Astrocyte of the cerebellum (primary cell): ENCODE measurements at regions not wholly inside any gene's neighbourhood (a gene's known extent, or its start where the extent isn't known, plus 50 kb on each side); places are given as distances from the start of the nearest gene placed in this dataset.

Experiments used
- DNase-seq: peaks from one replicate; pipeline ENCODE4 v3.0.0-alpha.2; 2011; ENCODE audit warnings: low read depth
- H3K4me3 ChIP-seq: 2 replicates; pipeline ENCODE4 v1.5.1; 2011; ENCODE audit warnings: mild to moderate bottlenecking, low read depth, low read length, moderate library complexity
- in situ Hi-C: cut with HindIII; loops from 2 replicates; pipeline ENCODE4 v1.10.0; 2017; ENCODE audit warnings: low sequenced_read_pairs
- TF ChIP-seq, protein P1 (sequence below): IDR thresholded peaks from 2 replicates; pipeline ENCODE4 v1.5.1; 2012; ENCODE audit warnings: low read length, low read depth, moderate library complexity, mild to moderate bottlenecking; ENCODE audit errors: missing control alignments

DNA sequence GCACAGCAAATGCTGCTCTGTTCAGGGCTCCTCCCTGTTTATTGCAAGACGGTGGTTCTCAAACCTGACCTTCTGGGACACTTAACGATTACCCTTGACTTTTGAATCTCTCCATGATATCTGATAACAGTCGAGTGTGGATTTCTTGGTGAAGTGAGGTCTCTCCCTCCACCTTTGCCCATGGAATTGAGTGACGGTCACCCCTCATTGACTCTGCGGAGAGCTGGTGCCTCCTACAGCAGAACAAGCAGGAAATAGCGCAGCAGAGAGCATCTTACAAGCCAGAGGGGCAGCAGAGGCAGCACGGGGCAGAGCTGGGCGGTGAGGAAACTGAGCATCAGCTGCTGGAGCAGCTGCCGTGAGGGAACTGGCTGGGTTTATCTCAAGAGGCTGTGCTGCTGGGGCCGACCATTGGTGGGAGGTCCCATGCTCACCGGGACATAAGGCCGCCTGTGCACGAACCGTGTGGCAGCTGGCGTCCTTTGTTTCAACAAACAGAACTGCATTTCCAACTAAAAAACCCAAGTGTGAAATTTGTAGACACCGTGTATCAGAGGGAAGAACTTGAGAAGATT lies 189.8 kb downstream of the MTRR start:
- H3K4me3 ChIP-seq = no peak overlapping the region
- in situ Hi-C loops = no loop called here
- TF ChIP-seq, protein P1, sequence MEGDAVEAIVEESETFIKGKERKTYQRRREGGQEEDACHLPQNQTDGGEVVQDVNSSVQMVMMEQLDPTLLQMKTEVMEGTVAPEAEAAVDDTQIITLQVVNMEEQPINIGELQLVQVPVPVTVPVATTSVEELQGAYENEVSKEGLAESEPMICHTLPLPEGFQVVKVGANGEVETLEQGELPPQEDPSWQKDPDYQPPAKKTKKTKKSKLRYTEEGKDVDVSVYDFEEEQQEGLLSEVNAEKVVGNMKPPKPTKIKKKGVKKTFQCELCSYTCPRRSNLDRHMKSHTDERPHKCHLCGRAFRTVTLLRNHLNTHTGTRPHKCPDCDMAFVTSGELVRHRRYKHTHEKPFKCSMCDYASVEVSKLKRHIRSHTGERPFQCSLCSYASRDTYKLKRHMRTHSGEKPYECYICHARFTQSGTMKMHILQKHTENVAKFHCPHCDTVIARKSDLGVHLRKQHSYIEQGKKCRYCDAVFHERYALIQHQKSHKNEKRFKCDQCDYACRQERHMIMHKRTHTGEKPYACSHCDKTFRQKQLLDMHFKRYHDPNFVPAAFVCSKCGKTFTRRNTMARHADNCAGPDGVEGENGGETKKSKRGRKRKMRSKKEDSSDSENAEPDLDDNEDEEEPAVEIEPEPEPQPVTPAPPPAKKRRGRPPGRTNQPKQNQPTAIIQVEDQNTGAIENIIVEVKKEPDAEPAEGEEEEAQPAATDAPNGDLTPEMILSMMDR = no peak
- DNase-seq = no peak

DNA sequence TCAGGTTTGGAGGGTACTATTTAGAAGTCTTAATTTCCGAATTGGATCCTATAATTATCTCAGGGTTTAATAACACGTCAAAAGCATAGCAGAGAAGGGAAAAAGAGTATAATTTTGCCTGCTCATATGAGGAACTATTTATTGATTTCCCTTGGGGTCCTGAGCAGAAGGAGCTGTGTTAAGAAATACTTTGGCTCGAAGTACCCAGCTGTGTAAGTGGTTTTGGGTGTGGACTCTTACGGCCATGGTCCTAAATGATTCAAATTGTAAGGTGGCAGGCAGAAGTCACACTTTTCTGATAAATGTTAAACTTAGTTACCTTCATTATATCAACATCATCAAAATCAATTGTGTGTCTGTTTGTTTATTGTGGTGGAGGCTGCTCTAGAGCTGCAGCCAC lies 190.4 kb downstream of the MTRR start:
- no peak overlapping the region for H3K4me3 ChIP-seq
- TF ChIP-seq, protein P1 = no peak
- in situ Hi-C loops = no loop called here
- no peak for DNase-seq

DNA sequence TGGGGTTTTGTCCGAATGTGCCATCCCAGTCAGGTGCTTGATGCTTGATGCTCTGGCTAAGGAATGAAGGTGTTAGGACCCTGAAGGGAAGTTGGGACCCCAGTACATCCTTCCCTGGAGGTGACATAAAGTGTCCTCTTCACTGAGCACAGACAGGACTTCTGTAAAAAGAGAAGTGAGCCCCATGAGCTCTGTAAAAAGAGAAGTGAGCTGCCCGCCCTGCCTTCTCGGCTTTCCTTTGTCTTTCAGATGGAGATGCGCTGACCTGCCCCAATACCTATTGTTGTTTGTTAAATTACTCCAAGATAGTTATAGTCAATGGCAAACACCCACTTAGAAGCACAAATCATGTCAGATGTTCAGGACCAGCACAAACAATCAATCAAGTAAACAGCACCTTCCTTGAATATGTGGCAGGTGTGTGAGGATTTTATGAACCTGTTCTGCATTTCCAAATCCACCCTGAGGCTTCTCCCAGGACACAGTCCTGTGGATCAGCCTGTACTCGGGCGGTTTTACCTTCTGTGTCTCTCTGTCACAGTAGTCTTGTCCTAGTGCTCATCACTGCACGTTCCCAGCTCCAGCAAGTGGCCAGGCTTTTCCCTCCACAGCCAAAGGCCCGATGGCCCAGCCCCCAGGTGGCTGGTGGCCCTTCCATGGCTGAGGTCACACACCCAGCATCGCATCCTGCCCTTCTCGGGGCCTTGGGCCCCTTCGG lies 191.4 kb downstream of the MTRR start:
- TF ChIP-seq, protein P1 = no peak
- H3K4me3 ChIP-seq = no peak overlapping the region
- in situ Hi-C loops = no loop called here
- DNase-seq = no peak

DNA sequence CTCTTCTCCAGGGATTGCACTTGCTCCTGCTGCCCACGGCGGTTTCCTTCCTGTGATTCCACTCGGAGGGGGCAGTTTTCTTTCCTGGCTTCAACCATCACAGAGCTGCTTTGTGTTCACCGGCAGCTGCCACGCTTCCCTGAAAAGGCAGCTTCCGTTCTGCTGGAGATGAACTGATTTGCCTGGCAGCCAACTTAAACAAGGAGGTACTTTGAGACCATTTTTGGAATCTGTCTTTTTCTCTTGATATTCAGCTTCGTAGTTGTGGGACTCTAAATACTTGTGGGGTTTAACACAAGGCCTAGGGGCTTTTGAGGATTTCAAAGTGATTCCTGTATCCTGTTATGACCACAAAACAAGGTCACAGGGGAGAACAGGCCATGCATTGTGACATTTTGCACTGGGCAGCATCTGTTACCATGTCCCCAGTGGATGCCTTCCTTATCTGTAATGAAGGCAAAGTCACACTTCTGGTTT lies 192.0 kb downstream of the MTRR start:
- DNase-seq = no peak
- H3K4me3 ChIP-seq = no peak overlapping the region
- TF ChIP-seq, protein P1 = no peak
- in situ Hi-C loops = no loop called here

DNA sequence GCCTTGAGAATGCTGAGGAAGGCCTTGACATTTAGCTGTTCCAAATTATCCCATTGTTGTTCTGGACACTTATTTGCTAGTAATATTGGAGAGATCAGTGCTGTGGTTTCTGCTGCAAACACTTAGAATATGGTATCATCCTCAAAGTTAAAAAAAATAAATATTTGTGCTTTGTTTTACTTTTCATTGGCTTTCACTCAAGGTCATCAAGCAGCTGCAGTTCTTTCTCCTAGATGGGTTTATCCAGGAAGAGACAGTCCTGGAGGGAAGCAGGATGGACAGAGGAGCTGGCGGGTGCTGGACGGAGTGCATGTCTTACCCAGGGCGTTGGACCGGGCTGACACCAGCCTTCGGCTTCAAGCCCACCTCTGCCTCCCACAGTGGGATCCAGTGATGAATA lies 193.6 kb downstream of the MTRR start:
- TF ChIP-seq, protein P1 = no peak
- H3K4me3 ChIP-seq = no peak overlapping the region
- DNase-seq = no peak
- in situ Hi-C loops = no loop called here

DNA sequence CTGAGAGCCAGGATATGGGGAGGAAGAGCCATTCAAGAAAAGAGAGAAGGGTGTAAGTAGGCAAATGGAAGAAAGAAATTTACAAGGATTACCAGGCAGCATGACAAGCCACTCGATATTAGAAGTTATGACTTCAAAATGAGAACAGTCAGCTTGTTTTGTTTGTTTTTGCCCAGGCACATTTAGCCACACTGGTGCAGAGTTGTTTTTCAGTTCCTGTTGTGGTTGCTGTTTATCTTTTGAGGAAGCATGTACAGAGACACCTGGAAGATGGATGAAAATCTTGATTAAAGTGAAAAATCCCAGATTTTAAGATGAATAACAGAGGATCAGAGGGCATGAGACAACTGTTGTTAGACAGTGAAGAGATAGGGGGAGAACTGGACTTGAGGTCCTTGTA lies 199.1 kb downstream of the MTRR start:
- H3K4me3 ChIP-seq = no peak overlapping the region
- in situ Hi-C loops = no loop called here
- no peak for DNase-seq
- TF ChIP-seq, protein P1 = no peak
